CD4-positive, alpha-beta T cell treated with Interleukin-17A for 4 hours (primary cell): ENCODE measurements at regions not wholly inside any gene's neighbourhood (a gene's known extent, or its start where the extent isn't known, plus 50 kb on each side); places are given as distances from the start of the nearest gene placed in this dataset.

Experiments
- DNase-seq: peaks from one replicate; pipeline ENCODE4 v3.0.0-alpha.2; 2020; ENCODE audit warnings: mixed read lengths

DNA sequence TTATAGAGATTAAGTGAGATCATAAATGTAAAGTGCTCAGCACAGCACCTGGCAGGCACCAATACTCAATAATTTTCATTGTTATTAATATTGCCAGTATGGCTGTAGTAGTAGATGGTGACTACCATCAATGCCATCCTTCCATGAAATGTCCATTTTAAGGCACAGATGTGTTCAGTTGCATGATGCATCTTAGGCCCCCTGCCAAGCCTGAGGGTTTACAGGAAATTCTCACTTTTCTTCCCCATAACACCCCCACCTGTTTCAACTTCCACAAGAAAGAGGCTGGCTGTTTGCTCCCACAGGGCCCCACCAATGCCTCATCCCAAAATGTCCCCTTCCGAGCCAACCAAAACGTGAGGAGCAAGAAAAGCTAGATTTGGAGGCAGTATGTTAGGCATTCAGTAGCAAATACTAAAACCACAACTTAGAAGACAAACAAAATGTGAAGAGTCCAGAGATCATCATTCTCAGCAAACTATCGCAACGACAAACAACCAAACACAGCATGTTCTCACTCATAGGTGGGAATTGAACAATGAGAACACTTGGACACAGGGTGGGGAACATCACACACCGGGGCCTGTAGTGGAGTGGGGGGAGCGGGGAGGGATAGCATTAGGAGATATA is 110.6 kb upstream of the NHSL1 start:
- no peak for DNase-seq

DNA sequence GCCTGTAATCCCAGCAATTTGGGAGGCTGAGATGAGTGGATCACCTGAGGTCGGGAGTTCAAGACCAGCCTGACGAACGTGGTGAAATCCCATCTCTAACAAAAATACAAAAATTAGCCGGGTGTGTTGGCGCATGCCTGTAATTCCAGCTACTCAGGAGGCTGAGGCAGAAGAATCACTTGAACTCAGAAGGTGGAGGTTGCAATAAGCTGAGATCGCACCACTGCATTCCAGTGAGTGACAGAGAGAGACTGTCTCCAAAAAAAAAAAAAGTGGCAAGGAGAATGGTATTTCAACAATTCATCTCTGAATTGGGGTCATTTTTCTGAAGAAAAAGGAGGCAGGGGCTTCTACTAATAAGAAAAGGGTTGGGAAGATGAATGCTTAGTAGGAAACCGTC is 111.5 kb upstream of the NHSL1 start:
- DNase-seq = no peak

DNA sequence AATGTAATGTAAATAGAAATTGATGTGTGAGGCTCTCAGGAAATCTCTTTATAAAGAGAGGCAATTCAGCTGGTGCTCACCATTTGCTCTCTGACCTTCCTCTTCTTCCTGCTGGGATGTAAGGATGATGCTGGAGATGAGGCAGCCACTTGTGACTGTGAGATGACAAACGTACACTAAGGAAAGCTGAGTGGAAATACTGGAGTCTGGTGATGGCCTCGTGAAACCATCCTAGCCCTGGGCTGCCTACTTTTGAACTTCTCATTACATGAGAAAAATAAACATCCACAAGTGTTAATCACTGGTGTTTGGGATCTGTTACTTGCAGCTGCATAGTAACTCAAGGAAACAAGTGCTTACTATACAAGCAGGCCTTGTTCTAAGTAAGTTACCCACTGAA is 114.9 kb upstream of the NHSL1 start:
- DNase-seq = no peak

DNA sequence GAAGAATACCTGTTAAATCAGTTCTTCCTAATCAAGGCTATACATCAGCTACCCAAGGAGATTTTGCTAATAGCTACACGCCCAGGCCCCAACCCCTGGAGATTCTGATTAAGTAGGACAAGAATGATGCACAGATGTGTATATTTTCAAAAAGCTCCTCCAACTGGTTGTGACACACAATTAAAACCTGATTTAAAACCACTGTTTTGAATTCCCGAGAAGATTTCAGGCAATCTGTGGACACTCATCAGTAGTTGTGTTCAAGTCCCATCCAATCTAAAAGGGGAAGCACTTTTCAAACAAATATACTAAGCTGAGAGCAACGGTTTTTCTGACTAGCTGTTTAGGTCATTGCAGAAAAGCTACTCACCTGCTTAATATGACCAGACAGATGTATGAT is 118.9 kb upstream of the NHSL1 start:
- no peak for DNase-seq

DNA sequence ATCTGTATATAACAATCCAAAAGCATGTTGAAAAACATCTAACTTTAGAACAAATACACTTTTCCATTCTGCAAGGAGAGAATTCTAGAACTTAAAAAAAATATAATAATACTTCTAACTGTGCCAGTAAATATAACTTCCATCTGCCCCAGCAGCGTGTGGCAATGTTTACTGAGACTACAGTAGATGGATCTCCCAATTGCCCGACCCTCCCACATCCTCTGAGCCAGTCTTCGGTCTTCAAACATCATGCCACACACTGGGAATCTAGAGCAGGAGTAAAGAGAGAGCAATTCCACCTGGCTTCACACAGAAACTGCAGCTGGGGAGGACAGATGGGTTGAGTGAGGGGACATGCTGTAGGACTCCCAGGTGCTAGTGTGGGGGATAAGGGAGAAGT is 121.3 kb upstream of the NHSL1 start:
- no peak for DNase-seq

DNA sequence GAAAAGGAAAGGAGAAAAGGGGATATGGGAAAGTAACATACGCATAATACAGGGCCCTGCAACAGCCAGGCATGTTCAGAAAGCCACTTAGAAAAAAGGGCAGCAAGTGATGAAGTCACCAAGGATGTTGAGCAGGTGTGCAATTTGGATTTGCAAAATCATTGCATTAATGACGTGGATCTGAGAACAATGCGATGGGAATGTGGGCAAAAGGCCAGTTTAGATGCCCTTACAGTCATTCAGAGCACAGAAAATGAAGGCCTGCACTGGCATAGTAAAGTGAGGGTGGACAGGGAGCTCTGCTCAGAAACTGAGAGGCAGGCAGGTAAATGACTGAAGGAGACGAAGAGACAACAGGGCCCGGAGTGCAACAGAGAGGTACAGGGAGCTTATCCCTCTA is 123.7 kb upstream of the NHSL1 start:
- DNase-seq = no peak

DNA sequence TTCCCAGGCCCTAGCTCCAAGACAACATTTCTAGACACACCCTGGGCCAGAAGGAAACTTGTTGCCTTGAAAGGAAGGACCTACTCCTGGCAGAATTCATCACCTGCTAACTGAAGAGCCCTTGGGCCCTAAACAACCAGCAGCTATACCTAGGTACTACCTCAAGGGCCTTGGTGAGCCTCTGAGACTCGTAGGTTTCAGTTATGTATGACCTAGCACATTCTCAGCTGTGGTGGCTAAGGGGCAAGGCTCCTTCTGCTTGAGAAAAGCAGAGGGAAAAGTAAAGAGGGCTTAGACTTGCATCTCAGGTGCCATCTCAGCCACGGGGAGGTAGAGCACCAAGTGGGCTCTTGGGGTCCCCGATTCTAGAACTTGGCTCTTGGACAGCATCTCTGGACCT is 132.3 kb upstream of the NHSL1 start:
- DNase-seq = no peak

DNA sequence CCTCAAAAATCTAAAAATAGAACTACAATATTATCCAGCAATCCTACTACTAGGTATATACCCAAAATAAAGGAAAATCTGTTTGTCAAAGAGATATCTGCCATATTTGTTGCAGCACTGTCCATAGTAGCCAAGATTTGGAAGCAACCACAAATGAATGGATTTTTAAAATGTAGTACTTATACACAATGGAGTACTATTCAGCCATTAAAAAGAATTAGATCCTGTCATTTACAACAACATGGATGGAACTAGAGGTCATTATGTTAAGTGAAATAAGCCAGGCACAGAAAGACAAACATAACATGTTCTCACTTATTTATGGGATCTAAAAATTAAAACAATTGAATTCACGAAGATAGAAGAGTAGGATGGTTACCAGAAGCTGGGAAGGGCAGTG is 135.7 kb upstream of the CCDC28A start:
- DNase-seq = no peak

DNA sequence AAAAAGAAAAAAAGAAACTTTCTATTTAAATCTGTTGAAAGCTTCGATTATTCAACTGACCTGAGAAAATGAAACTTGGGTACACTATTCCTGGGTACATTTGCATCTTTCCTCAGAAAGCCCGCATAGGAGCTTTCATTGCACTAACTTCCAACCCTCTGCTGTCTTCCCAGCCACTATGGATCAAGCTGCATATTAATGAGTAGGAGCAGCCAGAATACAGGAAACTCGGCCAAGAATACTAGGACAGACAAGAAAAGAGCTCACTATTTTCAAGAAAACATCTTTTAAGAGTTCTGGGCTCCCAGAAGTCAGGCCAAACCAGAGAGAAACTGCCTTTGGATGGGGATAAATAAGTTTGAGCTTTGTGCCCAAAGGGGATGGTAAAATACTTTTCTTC is 135.0 kb upstream of the CCDC28A start:
- no peak for DNase-seq

DNA sequence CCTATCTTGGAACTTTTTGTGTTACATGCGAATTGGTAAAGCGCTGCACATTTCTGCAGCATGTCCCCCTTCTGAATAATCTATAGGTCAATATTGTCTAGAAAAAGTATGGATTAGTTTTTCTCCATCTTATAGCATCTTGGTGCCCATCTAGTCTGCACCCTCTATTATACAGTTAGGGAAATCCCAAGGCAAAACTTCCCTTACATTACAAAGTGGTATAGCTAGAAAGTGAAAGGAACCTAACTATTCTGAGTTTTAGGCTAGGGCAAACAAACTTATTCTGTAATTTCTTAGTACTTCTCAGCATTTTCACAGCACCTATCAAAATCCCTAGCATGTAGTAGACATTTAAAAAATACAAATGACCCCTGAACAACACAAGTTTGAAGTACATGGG is 133.5 kb upstream of the CCDC28A start:
- no peak for DNase-seq

DNA sequence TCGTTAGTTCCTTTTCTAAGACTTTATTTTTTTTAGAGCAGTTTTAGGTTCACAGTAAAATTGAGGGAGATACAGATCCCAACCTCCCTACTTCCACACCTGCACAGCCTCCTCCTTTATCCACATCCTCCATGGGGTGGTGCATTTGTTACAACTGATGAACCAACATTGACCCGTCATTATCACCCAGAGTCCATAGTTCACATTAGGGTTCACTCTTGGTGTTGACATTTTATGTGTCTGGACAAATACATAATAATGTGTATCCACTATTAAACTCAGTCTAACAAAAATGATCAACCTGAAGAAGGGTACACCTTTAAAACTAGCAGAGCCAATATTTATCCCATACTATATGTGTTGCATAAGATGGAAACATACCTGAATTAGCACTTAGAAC is 130.4 kb upstream of the CCDC28A start:
- DNase-seq = no peak

DNA sequence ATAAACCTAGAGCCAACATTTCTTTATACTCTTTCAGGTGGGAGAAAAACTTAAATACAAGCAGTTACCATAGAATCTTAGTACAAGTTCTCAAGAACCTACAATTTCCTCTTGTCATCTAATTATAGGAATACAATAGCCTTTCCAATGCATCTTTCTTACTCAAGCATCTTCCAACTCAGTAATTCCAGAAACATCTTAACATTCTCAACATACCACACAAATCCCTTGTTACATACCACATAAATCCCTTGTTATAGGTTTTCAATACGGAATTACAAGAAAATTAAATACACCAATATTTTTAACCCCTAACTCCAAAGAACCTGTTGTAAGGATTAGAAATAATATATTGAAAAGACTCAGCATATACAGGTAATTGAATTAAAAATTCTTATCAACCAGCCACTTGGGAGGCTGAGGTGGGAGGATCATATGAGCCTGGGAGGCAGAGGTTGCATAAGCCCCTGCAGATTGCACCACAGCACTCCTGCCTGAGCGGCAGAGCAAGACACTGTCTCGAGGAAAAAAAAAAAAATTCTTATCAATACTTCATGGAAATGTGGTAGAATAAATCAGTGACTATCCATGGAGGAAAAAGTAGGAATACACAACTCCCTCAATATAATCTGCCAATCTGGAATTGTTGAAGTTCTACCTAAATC is 127.5 kb upstream of the CCDC28A start:
- DNase-seq = no peak

DNA sequence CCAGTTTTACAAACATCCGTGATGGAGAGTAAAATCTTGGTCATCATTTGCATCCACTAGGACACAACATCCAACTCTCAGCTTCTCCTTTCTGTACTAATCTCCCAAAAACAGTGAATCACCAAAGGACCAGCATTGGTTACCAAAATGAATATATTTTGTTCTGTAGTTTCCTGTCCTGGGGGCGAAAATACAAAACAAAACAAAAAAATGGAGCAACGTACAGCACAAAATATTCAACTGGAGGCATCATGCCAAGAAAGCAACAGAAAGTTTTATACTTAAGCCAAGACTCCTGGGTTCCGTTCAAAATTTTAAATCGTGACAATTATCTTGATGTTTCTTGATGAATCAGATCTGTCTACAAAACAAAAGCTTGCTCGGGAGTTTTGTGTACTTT is 126.6 kb upstream of the CCDC28A start:
- DNase-seq = no peak

DNA sequence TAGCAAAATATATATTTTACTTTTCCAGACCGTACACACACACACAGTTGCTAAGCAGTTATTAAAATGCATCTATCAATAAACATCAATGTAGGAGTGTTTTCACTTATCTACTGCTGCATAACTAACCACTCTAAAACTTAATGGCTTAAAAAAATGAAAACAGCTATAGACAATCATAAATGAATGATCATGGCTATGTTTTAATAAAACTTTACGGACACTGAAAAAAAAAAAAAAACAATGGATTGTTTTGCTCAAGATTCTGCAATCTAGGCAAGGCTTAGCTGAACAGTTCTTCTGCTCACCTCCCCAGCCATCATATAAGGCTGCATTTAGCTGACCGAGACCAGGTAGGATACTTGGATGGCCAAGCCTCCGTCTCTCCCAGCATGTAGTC is 125.4 kb upstream of the CCDC28A start:
- no peak for DNase-seq

DNA sequence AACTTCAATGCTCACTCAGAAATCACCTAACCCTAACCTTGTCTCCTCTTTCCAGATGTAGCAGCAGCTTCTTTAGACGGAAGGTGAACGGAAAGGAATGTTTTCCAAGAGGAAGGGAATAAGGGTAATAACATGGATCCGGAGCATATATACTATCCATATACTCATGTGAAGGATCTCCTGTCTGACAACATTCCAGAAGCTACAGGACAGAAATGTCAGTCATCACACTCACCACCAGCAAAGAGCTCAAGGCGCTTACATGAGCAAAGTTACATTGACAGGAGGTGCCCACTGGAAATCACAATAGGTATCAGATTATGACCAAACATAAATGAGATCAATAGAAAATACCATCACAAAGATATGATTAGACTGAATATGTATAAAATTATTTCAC is 122.1 kb upstream of the CCDC28A start:
- DNase-seq = no peak

DNA sequence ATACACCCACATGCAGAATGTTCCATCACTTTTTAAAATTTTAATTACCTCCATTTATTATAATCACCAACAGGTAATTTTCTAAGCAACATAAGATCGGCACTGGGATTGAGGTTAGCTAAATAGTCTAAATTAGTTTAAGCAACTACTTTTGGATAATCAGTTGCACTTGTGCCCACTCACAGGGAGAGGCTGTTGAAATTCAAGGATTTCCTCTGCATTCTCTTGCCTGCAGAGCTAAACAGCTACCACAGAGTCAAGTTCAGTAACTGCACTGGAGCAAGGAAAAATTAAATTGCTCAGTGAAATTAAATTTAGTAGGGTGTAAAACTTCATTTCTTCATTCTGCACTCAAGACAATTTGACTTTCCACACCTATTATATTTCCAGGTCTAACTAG is 120.7 kb upstream of the CCDC28A start:
- no peak for DNase-seq

DNA sequence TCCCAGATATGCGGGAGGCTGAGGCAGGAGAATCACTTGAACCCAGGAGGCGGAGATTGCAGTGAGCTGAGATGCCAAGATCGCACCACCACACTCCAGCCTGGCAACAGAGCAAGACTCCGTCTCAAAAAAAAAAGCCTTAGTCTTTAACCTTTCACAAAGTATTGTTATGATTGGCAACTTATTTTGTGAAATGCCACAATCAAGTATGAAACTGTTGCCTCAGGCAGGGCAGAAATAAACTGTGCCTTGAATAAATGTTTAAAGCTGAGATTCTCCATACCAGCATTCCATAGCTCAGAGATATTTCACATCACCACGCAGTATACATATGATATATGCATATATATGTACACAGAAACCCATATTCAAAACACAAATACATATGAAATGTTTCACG is 120.1 kb upstream of the CCDC28A start:
- DNase-seq = no peak

DNA sequence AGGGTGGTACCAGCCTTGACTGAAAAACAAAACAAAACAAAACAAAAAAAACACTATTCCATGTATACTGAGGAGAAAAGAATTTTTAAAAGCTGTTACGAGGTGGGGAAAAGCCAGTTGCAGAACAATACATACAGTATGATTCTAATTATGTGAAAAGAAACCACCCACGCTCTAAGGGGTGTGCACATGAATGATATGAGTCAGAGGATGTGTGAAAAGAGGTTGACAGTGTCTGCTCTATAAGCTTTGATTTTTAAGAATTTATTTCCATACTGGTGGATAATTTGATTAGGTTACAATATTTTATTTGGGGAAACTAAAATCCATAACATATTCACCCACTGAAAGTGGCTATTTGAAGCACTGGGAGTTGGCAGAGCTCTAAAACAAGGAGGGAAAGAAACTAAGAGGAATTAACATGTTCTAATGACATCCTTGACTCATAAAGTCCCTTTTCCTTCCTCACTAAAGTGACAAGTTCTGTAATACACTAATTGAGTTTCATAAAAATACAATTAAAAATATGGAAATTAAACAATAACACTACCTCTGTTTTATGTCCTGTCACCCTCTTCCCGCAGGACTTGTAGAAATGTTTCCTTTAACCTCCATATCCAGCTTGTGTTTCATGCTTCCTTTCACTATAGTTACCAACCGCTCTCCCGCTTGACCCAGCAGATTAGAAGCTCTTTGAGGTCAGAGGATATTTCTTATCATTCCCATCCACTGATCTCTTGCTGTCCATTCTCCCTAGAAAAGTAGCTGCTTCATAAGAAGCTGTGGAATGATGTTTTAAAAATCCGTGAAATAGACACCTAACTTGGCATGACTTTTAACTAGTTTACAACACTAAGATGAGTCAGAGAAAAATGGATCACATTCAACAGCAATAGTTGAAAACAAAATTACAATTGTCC is 118.6 kb upstream of the CCDC28A start:
- no peak for DNase-seq

DNA sequence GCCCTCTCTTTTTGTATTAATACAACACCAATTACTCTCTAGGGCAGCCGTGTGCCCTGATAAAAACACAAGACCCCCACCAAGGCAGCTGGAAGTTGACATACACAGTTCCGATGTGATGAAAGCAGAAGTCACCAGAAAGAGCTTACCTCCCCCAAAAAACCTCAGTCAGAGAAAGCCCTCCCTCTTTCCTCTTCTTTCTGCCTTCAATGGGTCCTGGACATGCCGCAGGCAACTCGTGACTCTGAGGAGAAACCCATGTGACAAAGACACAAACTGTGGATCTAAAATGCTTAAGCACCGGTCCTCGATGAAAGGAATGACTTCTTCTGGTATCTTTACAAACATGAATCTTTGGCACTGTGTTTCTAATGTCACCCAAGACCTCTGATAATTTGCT is 117.7 kb upstream of the CCDC28A start:
- no peak for DNase-seq

DNA sequence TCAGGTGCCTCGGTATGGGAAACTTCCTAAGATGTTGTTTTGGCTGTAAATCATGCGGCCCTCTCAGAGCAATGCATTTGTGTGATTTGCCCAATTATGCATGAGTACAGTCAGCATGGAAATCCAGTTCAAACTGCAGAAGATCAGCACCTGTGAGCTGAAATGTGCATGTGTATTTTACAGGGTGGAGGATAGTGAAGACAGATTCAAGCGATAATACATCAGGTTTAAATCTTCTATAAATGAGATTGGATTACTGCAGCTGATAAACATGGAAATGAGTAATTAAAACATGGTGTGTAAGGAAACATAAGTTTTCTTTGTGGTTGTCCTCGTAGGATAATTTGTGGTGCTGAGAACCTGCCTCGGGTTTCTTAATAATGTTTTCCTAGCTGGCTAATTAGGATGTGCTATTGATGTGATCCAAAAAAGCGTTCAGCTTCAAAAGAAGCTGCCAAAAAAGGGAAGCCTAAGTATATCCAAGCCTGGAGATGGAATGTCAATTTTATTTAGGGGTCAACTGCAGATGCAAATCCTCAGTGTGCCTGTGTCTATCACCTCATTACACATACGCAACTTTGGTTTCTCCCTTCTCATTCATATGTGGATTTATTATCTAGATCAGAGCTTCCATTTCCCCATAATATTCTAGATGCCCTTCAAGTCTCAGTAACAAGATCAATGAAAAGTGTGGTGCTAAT is 117.1 kb upstream of the CCDC28A start:
- DNase-seq = no peak

DNA sequence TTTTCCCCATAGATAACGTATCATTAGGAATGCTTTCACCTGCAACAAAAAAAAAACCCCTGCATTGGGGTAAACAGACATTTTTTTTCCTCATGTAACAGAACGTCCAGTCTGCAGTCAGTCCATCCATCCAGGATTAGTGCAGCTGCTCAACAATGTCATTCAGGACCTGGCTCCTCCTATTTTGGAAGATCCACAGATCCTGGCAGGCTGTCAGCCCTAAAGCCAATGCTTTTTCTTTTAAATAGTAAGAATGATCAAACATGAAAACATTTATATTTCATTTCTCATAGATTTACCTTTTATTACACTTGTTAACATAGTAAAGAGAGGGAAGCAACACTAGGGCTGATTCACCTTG is 116.5 kb upstream of the CCDC28A start:
- DNase-seq = no peak

DNA sequence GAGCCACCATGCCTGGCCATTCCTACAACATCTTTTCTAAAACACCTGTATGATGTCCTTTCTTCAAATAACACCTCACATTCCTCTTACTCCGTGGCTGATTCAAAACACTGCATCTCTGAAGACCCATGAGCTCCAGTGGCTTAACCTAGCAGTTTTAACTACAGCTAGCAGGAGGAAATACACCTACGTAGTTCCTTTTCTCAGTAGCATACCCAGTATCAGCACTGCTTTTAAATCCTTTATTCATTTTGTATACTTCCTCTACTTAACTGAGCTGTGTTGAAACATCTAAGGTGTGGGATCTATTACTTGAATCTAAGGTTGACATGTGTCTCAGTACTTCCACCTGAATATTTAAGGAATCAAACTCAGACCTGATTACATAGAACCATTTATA is 113.6 kb upstream of the CCDC28A start:
- no peak for DNase-seq

DNA sequence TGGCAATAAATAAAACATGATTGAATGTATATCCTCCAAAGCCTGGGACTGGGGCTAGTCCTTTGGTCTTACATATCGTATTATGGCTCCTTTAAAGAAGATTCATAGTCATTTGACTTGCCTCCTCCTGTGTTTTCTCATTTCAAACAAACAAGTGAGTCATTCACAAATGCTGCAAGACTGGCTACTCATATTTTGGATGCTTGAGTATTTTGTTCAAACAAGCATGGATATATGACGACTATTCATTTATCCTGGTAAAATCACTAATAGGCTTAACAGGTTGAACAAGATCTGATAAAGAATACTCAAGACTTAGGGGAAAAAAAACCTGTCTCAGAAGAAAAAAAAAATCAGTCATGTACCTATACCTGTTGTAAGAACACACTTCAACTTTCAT is 111.1 kb upstream of the CCDC28A start:
- no peak for DNase-seq

DNA sequence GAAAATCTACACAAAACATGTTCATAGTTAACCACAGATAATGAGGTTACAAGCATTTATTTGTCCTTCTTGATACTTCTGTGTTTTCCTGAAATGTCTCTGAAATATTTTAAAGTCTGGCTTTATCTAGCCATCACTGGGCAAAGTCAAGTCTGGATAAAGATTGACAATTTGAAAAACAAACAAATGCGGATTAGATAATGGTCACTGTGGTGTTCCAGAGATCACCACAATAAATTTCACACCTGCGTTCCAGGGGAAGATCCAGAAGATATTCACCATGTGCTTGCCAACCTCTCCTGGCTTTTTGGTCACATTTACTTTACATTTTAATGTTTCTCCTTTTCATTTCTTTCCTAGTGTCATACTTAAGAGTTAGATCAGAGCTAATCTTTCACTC is 109.7 kb upstream of the CCDC28A start:
- DNase-seq = no peak
